Hematopoietic multipotent progenitor cell treated with erythropoietin and hydrocortisone succinate and interleukin-3 and kit ligand, for 17 days (in vitro differentiated cells): ENCODE measurements at regions not wholly inside any gene's neighbourhood (a gene's known extent, or its start where the extent isn't known, plus 50 kb on each side); places are given as distances from the start of the nearest gene placed in this dataset.

ENCODE experiments used
- DNase-seq: peaks from one replicate; pipeline ENCODE4 v3.0.0-alpha.2; 2015; ENCODE audit warnings: low spot score

GRCh38 chr11:115081972-115082371 is 403.6 kb downstream of the NXPE2 start:
- DNase-seq: no peak

DNA sequence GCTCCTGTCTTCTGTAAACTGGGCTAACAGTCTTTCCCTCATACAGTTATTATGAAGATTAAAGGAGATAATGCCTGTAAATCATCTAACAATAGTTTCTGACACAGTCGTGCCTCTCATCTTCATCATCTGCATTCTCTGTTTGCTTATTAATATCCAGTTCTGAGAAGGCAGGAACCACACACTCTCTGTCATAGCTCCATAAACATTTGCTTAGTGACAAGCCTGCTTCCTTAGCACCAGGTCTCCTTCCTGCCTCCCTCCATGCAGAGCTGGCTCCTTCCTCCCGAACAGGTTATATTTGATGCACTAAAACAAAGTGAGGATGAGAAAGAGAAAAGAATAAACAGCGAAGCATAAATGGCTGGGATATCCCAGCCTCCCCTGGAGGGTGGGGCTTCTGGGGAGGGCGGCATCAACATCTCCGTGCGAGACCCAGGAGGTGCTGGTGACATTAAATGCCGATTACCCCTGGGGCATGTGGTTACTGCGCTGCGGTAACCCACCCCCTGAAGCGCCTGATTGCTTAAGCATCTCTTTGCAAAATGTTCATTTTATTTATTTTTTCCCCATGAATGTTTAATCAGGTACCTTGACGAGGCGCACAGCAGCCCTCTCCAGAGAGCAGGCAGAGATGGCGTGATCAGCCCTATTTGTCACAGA is 404.9 kb downstream of the NXPE2 start:
- no peak for DNase-seq

- no peak for DNase-seq
Measured at GRCh38 chr11:115084231-115084630, 405.9 kb downstream of the NXPE2 start.

GRCh38 chr11:115085461-115086210 is 407.3 kb downstream of the NXPE2 start:
- DNase-seq: no peak

DNA sequence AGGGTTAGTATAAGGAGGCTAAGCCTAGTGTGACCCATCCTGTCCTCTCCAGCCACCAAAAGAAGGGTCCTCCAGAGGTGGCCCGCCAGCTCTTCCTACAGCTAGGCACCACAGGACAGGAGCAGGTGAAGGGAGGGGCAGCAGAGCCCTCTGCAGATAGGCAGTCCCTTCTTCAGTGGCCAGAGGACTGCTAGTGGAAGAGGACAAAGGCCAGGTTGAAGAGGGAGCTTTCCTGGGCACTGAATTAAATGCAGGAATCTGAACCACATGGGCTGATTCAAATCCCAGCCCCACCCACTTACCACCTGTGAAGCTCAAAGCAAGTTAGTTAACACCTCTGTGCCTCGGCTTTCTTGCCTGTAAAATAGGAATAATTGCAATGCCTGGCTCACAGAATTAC is 409.5 kb downstream of the NXPE2 start:
- DNase-seq: no peak

DNA sequence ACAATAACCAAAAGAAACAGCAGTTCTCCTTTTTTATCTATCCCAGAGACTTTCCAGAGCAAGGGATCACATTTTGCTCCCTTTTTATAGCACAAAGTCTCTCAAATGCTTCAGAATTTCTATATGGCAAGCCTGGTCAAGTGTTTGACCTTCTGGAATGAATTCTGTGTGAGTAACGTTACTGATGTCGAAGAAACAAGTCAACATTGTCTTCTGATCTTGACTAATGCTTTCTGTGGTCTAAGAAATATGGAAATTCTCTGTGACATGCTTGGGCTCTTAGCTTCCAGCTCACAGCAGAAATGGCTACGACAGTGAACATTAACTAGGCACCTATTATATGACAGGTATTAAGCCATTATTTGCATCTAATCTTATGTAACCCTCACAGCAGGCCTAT is 411.7 kb downstream of the CADM1 start:
- DNase-seq: no peak

- DNase-seq: no peak
Measured at GRCh38 chr11:115097796-115098408, 406.3 kb downstream of the CADM1 start.

- no peak for DNase-seq
Measured at GRCh38 chr11:115100706-115101105, 403.5 kb downstream of the CADM1 start.

DNA sequence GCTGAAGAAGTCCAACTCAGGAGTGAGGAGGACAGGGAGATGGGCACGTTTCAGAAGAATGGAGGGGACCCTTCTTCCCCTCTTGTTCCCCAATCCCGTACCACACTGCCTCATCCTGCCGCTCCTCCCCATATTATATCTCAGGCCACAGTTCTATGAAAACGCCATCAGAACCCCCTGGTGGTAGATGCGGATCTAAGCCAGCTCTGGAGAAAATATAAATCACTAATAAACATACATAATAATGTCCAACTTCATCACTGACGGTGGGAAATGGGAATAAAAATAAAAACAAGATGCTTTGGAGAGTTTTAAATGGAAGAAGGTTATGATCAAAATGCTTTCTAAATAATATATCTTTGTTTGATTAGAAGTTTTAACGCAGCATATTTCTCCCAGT is 400.3 kb downstream of the CADM1 start:
- DNase-seq: no peak

GRCh38 chr11:115104851-115105453 is 399.3 kb downstream of the CADM1 start:
- DNase-seq: no peak

DNA sequence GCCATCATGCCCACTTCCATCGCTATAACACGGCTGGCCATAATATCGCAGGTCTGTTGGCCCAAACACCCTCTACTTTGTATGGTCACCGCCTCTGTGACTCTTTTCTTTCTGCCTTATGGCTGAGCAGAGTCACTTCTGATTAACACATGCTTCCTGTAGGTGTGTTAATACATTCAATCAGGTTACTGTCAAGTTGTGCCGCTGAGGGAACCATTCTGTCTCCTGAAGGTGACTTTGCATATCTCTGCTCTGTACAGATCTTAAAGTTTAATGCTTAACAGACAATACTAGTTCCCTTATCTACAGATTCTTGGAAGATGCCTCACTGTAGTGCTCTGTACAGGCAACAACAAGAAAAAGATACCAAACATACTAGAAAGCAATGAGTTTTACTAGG is 393.1 kb downstream of the CADM1 start:
- DNase-seq: no peak

- DNase-seq: no peak
Measured at GRCh38 chr11:115112754-115113153, 391.5 kb downstream of the CADM1 start.

DNA sequence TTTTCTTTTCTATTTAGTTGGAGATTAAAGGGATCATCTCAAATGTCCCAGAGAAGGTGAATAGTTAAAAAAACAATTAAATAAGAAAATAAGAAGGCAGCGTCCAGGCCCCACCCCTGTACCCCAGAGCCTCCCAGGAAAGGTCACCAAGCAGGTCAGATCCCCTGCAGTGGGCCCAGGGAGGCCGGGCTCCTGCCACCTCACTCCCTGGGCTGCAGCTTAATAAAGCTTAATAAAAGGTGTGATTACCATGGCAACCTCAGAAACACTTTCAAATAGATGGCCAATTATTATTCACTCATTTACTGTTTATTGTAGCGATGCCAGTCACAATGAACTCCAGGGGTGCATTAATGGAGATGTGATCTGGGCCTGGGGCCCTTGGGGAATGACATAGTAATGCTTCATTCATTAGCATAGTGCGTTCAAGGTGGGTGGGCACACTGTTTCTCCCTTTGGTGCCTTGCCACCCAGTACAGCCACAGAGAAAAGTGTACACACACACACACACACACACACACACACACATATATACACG is 386.2 kb downstream of the CADM1 start:
- DNase-seq: no peak

GRCh38 chr11:115119146-115119545 is 385.1 kb downstream of the CADM1 start:
- no peak for DNase-seq
